ENCODE measurements at regions not wholly inside any gene's neighbourhood (a gene's known extent, or its start where the extent isn't known, plus 50 kb on each side); places are given as distances from the start of the nearest gene placed in this dataset.

GRCh38 chr15:66905954-66906353 is 159.4 kb upstream of the SMAD3 start:
- Histone ChIP-seq H3K27ac (ENCODE audit: insufficient read depth, low read length, poor library complexity, severe bottlenecking) (no peak overlapping the region), H3K36me3 (ENCODE audit: control insufficient read depth, insufficient read depth, low read length) (no peaks in the 10 kb centered on the region), H3K27me3 (replicated peaks; ENCODE audit: control insufficient read depth, insufficient read depth, low read length, poor library complexity, severe bottlenecking) (no peaks in the 10 kb centered on the region), H3K4me1 (ENCODE audit: control insufficient read depth, insufficient read depth, low read length, poor library complexity, severe bottlenecking) (no peaks in the 10 kb centered on the region), H3K4me3 (ENCODE audit: insufficient read depth, low read depth, low read length, poor library complexity, severe bottlenecking) (no peak overlapping the region), H3K9me3 (ENCODE audit: control insufficient read depth, low read length) (no peaks in the 10 kb centered on the region)
- DNase-seq: no peak

- Histone ChIP-seq H3K27me3 (replicated peaks; ENCODE audit: control insufficient read depth, insufficient read depth, low read length, poor library complexity, severe bottlenecking) (no peaks in the 10 kb centered on the region), H3K36me3 (ENCODE audit: control insufficient read depth, insufficient read depth, low read length) (no peaks in the 10 kb centered on the region), H3K4me1 (ENCODE audit: control insufficient read depth, insufficient read depth, low read length, poor library complexity, severe bottlenecking) (peaks cover 4% of the 10 kb centered on the region), H3K27ac (ENCODE audit: insufficient read depth, low read length, poor library complexity, severe bottlenecking) (no peak overlapping the region), H3K9me3 (ENCODE audit: control insufficient read depth, low read length) (no peaks in the 10 kb centered on the region), H3K4me3 (ENCODE audit: insufficient read depth, low read depth, low read length, poor library complexity, severe bottlenecking) (no peak overlapping the region)
- no peak for DNase-seq
Measured at GRCh38 chr15:66906668-66907614, 158.5 kb upstream of the SMAD3 start.

- no peak overlapping the region for H3K27ac ChIP-seq (ENCODE audit: insufficient read depth, low read length, poor library complexity, severe bottlenecking)
- H3K36me3 ChIP-seq (ENCODE audit: control insufficient read depth, insufficient read depth, low read length): no peaks in the 10 kb centered on the region
- no peaks in the 10 kb centered on the region for H3K9me3 ChIP-seq (ENCODE audit: control insufficient read depth, low read length)
- no peak for DNase-seq
- H3K4me3 ChIP-seq (ENCODE audit: insufficient read depth, low read depth, low read length, poor library complexity, severe bottlenecking): no peak overlapping the region
- no peaks in the 10 kb centered on the region for H3K27me3 ChIP-seq (replicated peaks; ENCODE audit: control insufficient read depth, insufficient read depth, low read length, poor library complexity, severe bottlenecking)
- H3K4me1 ChIP-seq (ENCODE audit: control insufficient read depth, insufficient read depth, low read length, poor library complexity, severe bottlenecking): peaks cover 8% of the 10 kb centered on the region
Measured at GRCh38 chr15:66907826-66908743, 157.3 kb upstream of the SMAD3 start.

- no peak overlapping the region for H3K27ac ChIP-seq (ENCODE audit: insufficient read depth, low read length, poor library complexity, severe bottlenecking)
- H3K27me3 ChIP-seq (replicated peaks; ENCODE audit: control insufficient read depth, insufficient read depth, low read length, poor library complexity, severe bottlenecking): no peaks in the 10 kb centered on the region
- no peak for DNase-seq
- no peak overlapping the region for H3K4me3 ChIP-seq (ENCODE audit: insufficient read depth, low read depth, low read length, poor library complexity, severe bottlenecking)
- no peaks in the 10 kb centered on the region for H3K9me3 ChIP-seq (ENCODE audit: control insufficient read depth, low read length)
- H3K36me3 ChIP-seq (ENCODE audit: control insufficient read depth, insufficient read depth, low read length): no peaks in the 10 kb centered on the region
- H3K4me1 ChIP-seq (ENCODE audit: control insufficient read depth, insufficient read depth, low read length, poor library complexity, severe bottlenecking): peaks cover 8% of the 10 kb centered on the region
Measured at GRCh38 chr15:66908744-66909095, 156.7 kb upstream of the SMAD3 start.

GRCh38 chr15:66909381-66909890 is 156.0 kb upstream of the SMAD3 start:
- H3K27me3 ChIP-seq (replicated peaks; ENCODE audit: control insufficient read depth, insufficient read depth, low read length, poor library complexity, severe bottlenecking): no peaks in the 10 kb centered on the region
- no peak overlapping the region for H3K4me3 ChIP-seq (ENCODE audit: insufficient read depth, low read depth, low read length, poor library complexity, severe bottlenecking)
- H3K36me3 ChIP-seq (ENCODE audit: control insufficient read depth, insufficient read depth, low read length): no peaks in the 10 kb centered on the region
- H3K9me3 ChIP-seq (ENCODE audit: control insufficient read depth, low read length): no peaks in the 10 kb centered on the region
- no peak overlapping the region for H3K27ac ChIP-seq (ENCODE audit: insufficient read depth, low read length, poor library complexity, severe bottlenecking)
- DNase-seq: no peak
- H3K4me1 ChIP-seq (ENCODE audit: control insufficient read depth, insufficient read depth, low read length, poor library complexity, severe bottlenecking): peaks cover 8% of the 10 kb centered on the region

- no peaks in the 10 kb centered on the region for H3K9me3 ChIP-seq (ENCODE audit: control insufficient read depth, low read length)
- DNase-seq: no peak
Measured at GRCh38 chr15:66911131-66911700, 154.2 kb upstream of the SMAD3 start.

GRCh38 chr15:66912001-66912400 is 153.4 kb upstream of the SMAD3 start:
- Histone ChIP-seq H3K27ac (ENCODE audit: insufficient read depth, low read length, poor library complexity, severe bottlenecking) (no peak overlapping the region), H3K4me1 (ENCODE audit: control insufficient read depth, insufficient read depth, low read length, poor library complexity, severe bottlenecking) (peaks cover 8% of the 10 kb centered on the region), H3K36me3 (ENCODE audit: control insufficient read depth, insufficient read depth, low read length) (no peaks in the 10 kb centered on the region), H3K4me3 (ENCODE audit: insufficient read depth, low read depth, low read length, poor library complexity, severe bottlenecking) (no peak overlapping the region), H3K9me3 (ENCODE audit: control insufficient read depth, low read length) (no peaks in the 10 kb centered on the region), H3K27me3 (replicated peaks; ENCODE audit: control insufficient read depth, insufficient read depth, low read length, poor library complexity, severe bottlenecking) (no peaks in the 10 kb centered on the region)
- DNase-seq: peak in 1 of 3 donors; percentile 22

More at GRCh38 chr15:66911131-66911700, 154.2 kb upstream of the SMAD3 start:
- no peak overlapping the region for H3K4me3 ChIP-seq (ENCODE audit: insufficient read depth, low read depth, low read length, poor library complexity, severe bottlenecking)
- H3K4me1 ChIP-seq (ENCODE audit: control insufficient read depth, insufficient read depth, low read length, poor library complexity, severe bottlenecking): peaks cover 8% of the 10 kb centered on the region
- no peaks in the 10 kb centered on the region for H3K27me3 ChIP-seq (replicated peaks; ENCODE audit: control insufficient read depth, insufficient read depth, low read length, poor library complexity, severe bottlenecking)
- H3K27ac ChIP-seq (ENCODE audit: insufficient read depth, low read length, poor library complexity, severe bottlenecking): no peak overlapping the region
- no peaks in the 10 kb centered on the region for H3K36me3 ChIP-seq (ENCODE audit: control insufficient read depth, insufficient read depth, low read length)

GRCh38 chr15:66912441-66912840 is 153.0 kb upstream of the SMAD3 start:
- Histone ChIP-seq H3K27ac (ENCODE audit: insufficient read depth, low read length, poor library complexity, severe bottlenecking) (no peak overlapping the region), H3K27me3 (replicated peaks; ENCODE audit: control insufficient read depth, insufficient read depth, low read length, poor library complexity, severe bottlenecking) (no peaks in the 10 kb centered on the region), H3K4me3 (ENCODE audit: insufficient read depth, low read depth, low read length, poor library complexity, severe bottlenecking) (no peak overlapping the region), H3K9me3 (ENCODE audit: control insufficient read depth, low read length) (no peaks in the 10 kb centered on the region), H3K36me3 (ENCODE audit: control insufficient read depth, insufficient read depth, low read length) (no peaks in the 10 kb centered on the region), H3K4me1 (ENCODE audit: control insufficient read depth, insufficient read depth, low read length, poor library complexity, severe bottlenecking) (peaks cover 8% of the 10 kb centered on the region)
- no peak for DNase-seq

- Histone ChIP-seq H3K27me3 (replicated peaks; ENCODE audit: control insufficient read depth, insufficient read depth, low read length, poor library complexity, severe bottlenecking) (no peaks in the 10 kb centered on the region), H3K36me3 (ENCODE audit: control insufficient read depth, insufficient read depth, low read length) (no peaks in the 10 kb centered on the region), H3K4me1 (ENCODE audit: control insufficient read depth, insufficient read depth, low read length, poor library complexity, severe bottlenecking) (no peaks in the 10 kb centered on the region), H3K27ac (ENCODE audit: insufficient read depth, low read length, poor library complexity, severe bottlenecking) (no peak overlapping the region), H3K9me3 (ENCODE audit: control insufficient read depth, low read length) (no peaks in the 10 kb centered on the region), H3K4me3 (ENCODE audit: insufficient read depth, low read depth, low read length, poor library complexity, severe bottlenecking) (no peak overlapping the region)
- DNase-seq: no peak
Measured at GRCh38 chr15:66917904-66918448, 147.4 kb upstream of the SMAD3 start.
